Brain microvascular endothelial cell (primary cell): ENCODE measurements at regions not wholly inside any gene's neighbourhood (a gene's known extent, or its start where the extent isn't known, plus 50 kb on each side); places are given as distances from the start of the nearest gene placed in this dataset.

Experiments used
- DNase-seq: peaks from one replicate; pipeline ENCODE4 v3.0.0-alpha.2; 2020
- H3K27ac ChIP-seq: fragments of 250-450 bp; sonication (Bioruptor Pico); 2 replicates; pipeline ENCODE4 v1.5.1; 2020; ENCODE audit warnings: mild to moderate bottlenecking, moderate library complexity
- H3K27me3 ChIP-seq: fragments of 250-450 bp; sonication (Bioruptor Pico); replicated peaks from 2 replicates; pipeline ENCODE4 v1.5.1; 2020; ENCODE audit warnings: mild to moderate bottlenecking
- H3K36me3 ChIP-seq: fragments of 250-450 bp; sonication (Bioruptor Pico); replicated peaks from 2 replicates; pipeline ENCODE4 v1.5.1; 2020; ENCODE audit warnings: mild to moderate bottlenecking
- H3K4me3 ChIP-seq: 2 replicates; pipeline ENCODE4 v1.5.1; 2011; ENCODE audit warnings: low read depth, mild to moderate bottlenecking, control low read depth, low read length, moderate library complexity
- CTCF ChIP-seq: IDR thresholded peaks from 2 replicates; pipeline ENCODE4 v1.5.1; 2011; ENCODE audit warnings: low read depth, mild to moderate bottlenecking, moderate library complexity, low read length, control low read depth, inconsistent platforms; ENCODE audit errors: missing control alignments
- in situ Hi-C: cut with HindIII; loops from 2 replicates; pipeline ENCODE4 v1.10.0; 2017; ENCODE audit warnings: low sequenced_read_pairs, low pct_ligation_motif_present

DNA sequence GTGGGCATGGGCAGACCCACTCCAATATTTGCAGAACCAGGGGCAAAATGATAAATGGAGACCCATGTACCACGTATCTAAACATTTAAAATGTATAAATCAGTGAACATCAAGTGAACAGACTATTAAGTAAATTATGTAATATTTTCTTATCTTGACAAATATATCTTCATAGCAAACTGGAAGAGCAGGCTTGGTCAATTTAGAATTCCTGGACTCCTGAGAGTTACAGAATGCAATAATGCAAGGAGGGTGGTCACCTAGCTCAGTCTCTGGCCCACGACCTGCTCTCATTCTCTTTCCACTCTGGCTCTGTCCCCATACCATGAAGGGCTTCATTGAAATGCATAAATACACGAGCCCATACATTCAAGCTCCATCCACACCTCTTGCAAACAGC lies 398.0 kb downstream of the ENC1 start:
- Histone ChIP-seq H3K27me3 (no peaks in the 10 kb centered on the region), H3K36me3 (no peaks in the 10 kb centered on the region)
- TF ChIP-seq CTCF: no peak

GRCh38 chr5:74241751-74242140 lies 398.8 kb downstream of the ENC1 start:
- DNase-seq: no peak
- H3K27ac ChIP-seq: no peak overlapping the region
- H3K27me3 ChIP-seq: no peaks in the 10 kb centered on the region
- TF ChIP-seq CTCF: no peak
- H3K4me3 ChIP-seq: no peak overlapping the region
- no peaks in the 10 kb centered on the region for H3K36me3 ChIP-seq
- in situ Hi-C loops: no loop called here

More for the DNA sequence above, 398.0 kb downstream of the ENC1 start:
- Histone ChIP-seq H3K4me3 (no peak overlapping the region), H3K27ac (no peak overlapping the region)
- in situ Hi-C loops: no loop called here
- DNase-seq: no peak

DNA sequence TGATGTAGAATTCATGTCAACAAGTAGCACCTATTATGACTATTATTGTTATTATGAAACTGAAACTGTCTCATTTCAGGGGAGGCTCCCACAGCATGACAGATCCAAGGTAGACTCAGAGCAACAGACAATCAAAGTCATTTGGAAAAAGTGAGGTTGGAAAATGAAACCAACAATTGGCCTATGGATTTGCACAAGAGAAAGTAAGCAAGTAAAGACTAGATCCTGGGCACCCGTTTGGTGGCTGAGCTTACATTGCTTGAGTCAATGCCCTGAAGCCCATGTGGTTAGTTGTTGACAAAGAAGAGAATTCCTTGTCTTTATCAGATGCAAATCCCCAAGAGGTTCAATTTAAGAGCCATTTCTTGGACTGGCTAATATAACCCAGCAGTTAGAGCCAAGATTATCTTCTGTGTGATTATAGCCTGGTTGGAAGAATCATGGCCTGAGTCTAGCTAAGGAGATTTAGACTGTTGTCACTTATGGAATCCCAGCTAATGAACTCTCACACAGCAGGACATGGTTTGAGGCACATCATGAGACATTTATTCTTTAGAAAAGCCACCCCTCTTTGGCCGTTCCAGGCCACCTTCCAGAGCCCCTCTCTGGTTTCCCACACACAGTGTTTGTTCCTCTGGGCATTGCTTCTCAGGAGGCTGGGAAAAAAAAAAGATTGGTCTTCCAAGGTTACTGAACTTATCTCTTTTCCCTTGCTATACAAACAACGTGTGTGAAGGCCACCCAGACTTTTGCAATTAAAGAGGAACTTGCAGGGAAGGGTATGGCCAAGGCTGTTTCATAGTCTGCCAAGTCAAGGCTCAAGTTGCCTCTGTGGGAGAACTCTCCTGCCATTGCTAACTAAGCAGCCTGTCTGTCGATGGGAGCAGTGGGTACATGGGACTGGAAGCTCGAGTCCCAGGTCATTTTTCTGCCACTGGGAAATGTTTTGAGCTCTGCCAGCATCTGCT lies 399.5 kb downstream of the ENC1 start:
- no peak for TF ChIP-seq CTCF

GRCh38 chr5:74239261-74239660 lies 401.3 kb downstream of the ENC1 start:
- Histone ChIP-seq H3K27ac (no peak overlapping the region), H3K4me3 (no peak overlapping the region), H3K36me3 (no peaks in the 10 kb centered on the region), H3K27me3 (no peaks in the 10 kb centered on the region)
- no peak for DNase-seq
- TF ChIP-seq CTCF: no peak
- in situ Hi-C loops: no loop called here

More for the DNA sequence above, 399.5 kb downstream of the ENC1 start:
- in situ Hi-C loops: no loop called here
- Histone ChIP-seq H3K27me3 (no peaks in the 10 kb centered on the region), H3K36me3 (no peaks in the 10 kb centered on the region), H3K4me3 (no peak overlapping the region), H3K27ac (no peak overlapping the region)
- DNase-seq: no peak

GRCh38 chr5:74237571-74238145 lies 402.9 kb downstream of the ENC1 start:
- in situ Hi-C loops: no loop called here
- no peak for TF ChIP-seq CTCF
- no peak for DNase-seq
- no peak overlapping the region for H3K27ac ChIP-seq
- no peaks in the 10 kb centered on the region for H3K27me3 ChIP-seq
- H3K36me3 ChIP-seq: no peaks in the 10 kb centered on the region
- no peak overlapping the region for H3K4me3 ChIP-seq
